ENCODE measurements at regions not wholly inside any gene's neighbourhood (a gene's known extent, or its start where the extent isn't known, plus 50 kb on each side); places are given as distances from the start of the nearest gene placed in this dataset.

GRCh38 chr2:39933196-39933595, 154.1 kb upstream of the THUMPD2 start:
- no peaks in the 10 kb centered on the region for H3K4me1 ChIP-seq (ENCODE audit: control insufficient read depth in 2 of 2, insufficient read depth in 2 of 2, low read length in 2 of 2)
- intact Hi-C loops (cut with micrococcal nuclease) = no loop called here
- H3K36me3 ChIP-seq (replicated peaks in 1 of 2; ENCODE audit: control extremely low read depth in 1 of 2, control insufficient read depth in 1 of 2, extremely low read depth in 1 of 2, insufficient read depth in 2 of 2, low read length in 1 of 2) = no peaks in the 10 kb centered on the region
- H3K9me3 Mint-ChIP-seq (ENCODE audit: insufficient read depth) = no peaks in the 10 kb centered on the region
- ChIA-PET POLR2A (no interaction called here), CTCF (no interaction called here)
- H3K79me2 ChIP-seq (ENCODE audit: control insufficient read depth, insufficient read depth, low read length) = no peaks in the 10 kb centered on the region
- DNase-seq = no peak
- no peak overlapping the region for H3K27ac Mint-ChIP-seq
- H3K4me1 Mint-ChIP-seq = no peaks in the 10 kb centered on the region
- no CpG with 5 or more reads among the region's 3 CpGs for WGBS (ENCODE audit: insufficient coverage)
- no peaks in the 10 kb centered on the region for H3K9me3 ChIP-seq (ENCODE audit: control extremely low read depth in 1 of 3, control insufficient read depth in 2 of 3, insufficient read depth in 1 of 3, low read length in 2 of 3)
- H3K27ac ChIP-seq (ENCODE audit: low read length in 2 of 2) = no peak overlapping the region
- H3K4me3 Mint-ChIP-seq = no peak overlapping the region
- H2AFZ ChIP-seq (ENCODE audit: insufficient read depth, low read depth, low read length, poor library complexity, severe bottlenecking) = no peak overlapping the region
- H3K9ac ChIP-seq (ENCODE audit: low read length) = no peak overlapping the region
- H3K27me3 Mint-ChIP-seq = peaks cover 17% of the 10 kb centered on the region
- TF ChIP-seq CTCF (IDR thresholded peaks at IDR 0.05) (no peak), EZH2 (IDR thresholded peaks at IDR 0.05; ENCODE audit: borderline replicate concordance, insufficient read depth, low read depth, low read length, poor library complexity, severe bottlenecking) (no peak)
- no peaks in the 10 kb centered on the region for H4K20me1 ChIP-seq (ENCODE audit: control insufficient read depth, insufficient read depth, low read length, poor library complexity, severe bottlenecking)
- H3K4me3 ChIP-seq (ENCODE audit: control extremely low read depth in 1 of 5, extremely low read depth in 1 of 5, insufficient read depth in 1 of 5, low read depth in 2 of 5, low read length in 4 of 5) = no peak overlapping the region
- ATAC-seq (ENCODE audit: low read depth) = no peak
- no peaks in the 10 kb centered on the region for H3K27me3 ChIP-seq (replicated peaks in 1 of 4; ENCODE audit: control extremely low read depth in 1 of 4, control insufficient read depth in 3 of 4, insufficient read depth in 4 of 4, low read length in 3 of 4)
- no peak overlapping the region for H3K4me2 ChIP-seq (replicated peaks; ENCODE audit: low read depth, low read length, poor library complexity, severe bottlenecking)

GRCh38 chr2:39932198-39932597, 153.1 kb upstream of the THUMPD2 start:
- H2AFZ ChIP-seq (ENCODE audit: insufficient read depth, low read depth, low read length, poor library complexity, severe bottlenecking) = no peak overlapping the region
- no peaks in the 10 kb centered on the region for H3K27me3 ChIP-seq (replicated peaks in 1 of 4; ENCODE audit: control extremely low read depth in 1 of 4, control insufficient read depth in 3 of 4, insufficient read depth in 4 of 4, low read length in 3 of 4)
- no peak overlapping the region for H3K27ac Mint-ChIP-seq
- intact Hi-C loops (cut with micrococcal nuclease) = no loop called here
- H3K9me3 ChIP-seq (ENCODE audit: control extremely low read depth in 1 of 3, control insufficient read depth in 2 of 3, insufficient read depth in 1 of 3, low read length in 2 of 3) = no peaks in the 10 kb centered on the region
- no peaks in the 10 kb centered on the region for H3K4me1 ChIP-seq (ENCODE audit: control insufficient read depth in 2 of 2, insufficient read depth in 2 of 2, low read length in 2 of 2)
- no peaks in the 10 kb centered on the region for H3K4me1 Mint-ChIP-seq
- no peak overlapping the region for H3K4me3 Mint-ChIP-seq
- no peak for ATAC-seq (ENCODE audit: low read depth)
- POLR2A ChIA-PET = no interaction called here
- no peaks in the 10 kb centered on the region for H3K36me3 ChIP-seq (replicated peaks in 1 of 2; ENCODE audit: control extremely low read depth in 1 of 2, control insufficient read depth in 1 of 2, extremely low read depth in 1 of 2, insufficient read depth in 2 of 2, low read length in 1 of 2)
- H3K79me2 ChIP-seq (ENCODE audit: control insufficient read depth, insufficient read depth, low read length) = no peaks in the 10 kb centered on the region
- no peak overlapping the region for H3K4me2 ChIP-seq (replicated peaks; ENCODE audit: low read depth, low read length, poor library complexity, severe bottlenecking)
- no peak overlapping the region for H3K9ac ChIP-seq (ENCODE audit: low read length)
- TF ChIP-seq CTCF (IDR thresholded peaks at IDR 0.05) = no peak
- TF ChIP-seq EZH2 (IDR thresholded peaks at IDR 0.05; ENCODE audit: borderline replicate concordance, insufficient read depth, low read depth, low read length, poor library complexity, severe bottlenecking) = no peak
- no peak overlapping the region for H3K27ac ChIP-seq (ENCODE audit: low read length in 2 of 2)
- peaks cover 17% of the 10 kb centered on the region for H3K27me3 Mint-ChIP-seq
- H4K20me1 ChIP-seq (ENCODE audit: control insufficient read depth, insufficient read depth, low read length, poor library complexity, severe bottlenecking) = no peaks in the 10 kb centered on the region
- no peak for DNase-seq
- CTCF ChIA-PET = no interaction called here
- no peaks in the 10 kb centered on the region for H3K9me3 Mint-ChIP-seq (ENCODE audit: insufficient read depth)
- H3K4me3 ChIP-seq (ENCODE audit: control extremely low read depth in 1 of 5, extremely low read depth in 1 of 5, insufficient read depth in 1 of 5, low read depth in 2 of 5, low read length in 4 of 5) = no peak overlapping the region
- WGBS (ENCODE audit: insufficient coverage) = no CpG with 5 or more reads among the region's 3 CpGs

Data from B cell (primary cell).